OCI-LY1 (cell line): ENCODE measurements at regions not wholly inside any gene's neighbourhood (a gene's known extent, or its start where the extent isn't known, plus 50 kb on each side); places are given as distances from the start of the nearest gene placed in this dataset.

Experiments used
- H2AFZ ChIP-seq: fragments of 200-600 bp; sonication (generic), shearing (Covaris generic); 2 replicates; pipeline ENCODE4 v1.6.0; 2014; ENCODE audit warnings: antibody characterized with exemption, mild to moderate bottlenecking, low read length
- H3F3A ChIP-seq: fragments of 200-600 bp; sonication (generic), shearing (Covaris generic); 2 replicates; pipeline ENCODE4 v1.6.0; 2014; ENCODE audit warnings: mild to moderate bottlenecking, antibody characterized with exemption, low read length, moderate library complexity; ENCODE audit not compliant: insufficient read depth
- H3K27ac ChIP-seq: fragments of 200-600 bp; sonication (generic); 2 replicates; pipeline ENCODE4 v1.5.1; 2014; ENCODE audit warnings: low read length, mixed run types, mild to moderate bottlenecking, low read depth; ENCODE audit not compliant: poor library complexity, severe bottlenecking
- H3K27me3 ChIP-seq: fragments of 200-600 bp; sonication (generic); 2 replicates; pipeline ENCODE4 v1.6.0; 2014; ENCODE audit warnings: antibody characterized with exemption, mild to moderate bottlenecking, low read length, moderate library complexity; ENCODE audit not compliant: insufficient read depth
- H3K36me3 ChIP-seq: fragments of 200-600 bp; sonication (generic); 2 replicates; pipeline ENCODE4 v1.6.1; 2014; ENCODE audit warnings: mild to moderate bottlenecking, antibody characterized with exemption, low read length, moderate library complexity, mixed read lengths; ENCODE audit not compliant: insufficient read depth
- H3K4me1 ChIP-seq: fragments of 200-600 bp; sonication (generic); 2 replicates; pipeline ENCODE4 v1.5.1; 2014; ENCODE audit warnings: mild to moderate bottlenecking, low read length, moderate library complexity; ENCODE audit not compliant: insufficient read depth, severe bottlenecking
- H3K4me2 ChIP-seq: fragments of 200-600 bp; sonication (generic), shearing (Covaris generic); 2 replicates; pipeline ENCODE4 v1.6.1; 2014; ENCODE audit warnings: low read length
- H3K4me3 ChIP-seq: fragments of 200-600 bp; sonication (generic); 2 replicates; pipeline ENCODE4 v1.5.1; 2014; ENCODE audit warnings: low read length, low read depth, mild to moderate bottlenecking, mixed read lengths; ENCODE audit not compliant: poor library complexity, severe bottlenecking
- H3K79me2 ChIP-seq: fragments of 200-600 bp; shearing (Covaris generic); 2 replicates; pipeline ENCODE4 v1.6.1; 2016; ENCODE audit warnings: mixed run types, low read length, mixed read lengths; ENCODE audit not compliant: insufficient read depth
- H3K9ac ChIP-seq: fragments of 200-600 bp; sonication (generic), shearing (Covaris generic); 2 replicates; pipeline ENCODE4 v1.6.1; 2014; ENCODE audit warnings: mild to moderate bottlenecking, low read length, mixed read lengths
- H3K9me2 ChIP-seq: fragments of 200-600 bp; sonication (generic), shearing (Covaris generic); 2 replicates; pipeline ENCODE4 v1.6.1; 2014; ENCODE audit warnings: low read depth, mild to moderate bottlenecking, low read length, mixed read lengths
- H3K9me3 ChIP-seq: fragments of 200-600 bp; shearing (Covaris generic); 2 replicates; pipeline ENCODE4 v1.6.1; 2014; ENCODE audit warnings: low read length, mixed read lengths
- H4K20me1 ChIP-seq: fragments of 200-600 bp; sonication (generic), shearing (Covaris generic); 2 replicates; pipeline ENCODE4 v1.6.0; 2016; ENCODE audit warnings: mild to moderate bottlenecking, low read length; ENCODE audit not compliant: insufficient read depth
- CTCF ChIP-seq: fragments of 200-600 bp; sonication (generic), shearing (Covaris generic); IDR thresholded peaks from 2 replicates; pipeline ENCODE4 v1.5.1; 2017; ENCODE audit warnings: mild to moderate bottlenecking, antibody characterized with exemption, low read length, moderate library complexity, mixed read lengths
- EZH2 ChIP-seq: fragments of 200-600 bp; sonication (generic), shearing (Covaris generic); IDR thresholded peaks from 2 replicates; pipeline ENCODE4 v1.8.0; 2017; ENCODE audit warnings: borderline replicate concordance, mixed run types, mild to moderate bottlenecking, antibody characterized with exemption, low read length, moderate library complexity, mixed read lengths

GRCh38 chr5:74326571-74327338, 313.8 kb downstream of the ENC1 start:
- no peaks in the 10 kb centered on the region for H3K79me2 ChIP-seq
- H3K9me3 ChIP-seq = no peaks in the 10 kb centered on the region
- H3K4me2 ChIP-seq = peak overlapping the region; percentile 59; the same call in 1 of the 2 replicates
- no peak overlapping the region for H2AFZ ChIP-seq
- no peaks in the 10 kb centered on the region for H4K20me1 ChIP-seq
- H3F3A ChIP-seq = no peaks in the 10 kb centered on the region
- H3K27me3 ChIP-seq = no peaks in the 10 kb centered on the region
- TF ChIP-seq EZH2 (no peak), CTCF (no peak)
- H3K36me3 ChIP-seq = no peaks in the 10 kb centered on the region; the same call in 1 of the 2 replicates
- H3K4me3 ChIP-seq = peak overlapping the region; percentile 15
- no peaks in the 10 kb centered on the region for H3K9me2 ChIP-seq
- H3K27ac ChIP-seq = peak overlapping the region; percentile 49
- peaks cover 16% of the 10 kb centered on the region for H3K4me1 ChIP-seq
- no peak overlapping the region for H3K9ac ChIP-seq

- H3F3A ChIP-seq = no peaks in the 10 kb centered on the region
- H3K4me3 ChIP-seq = no peak overlapping the region
- no peak overlapping the region for H2AFZ ChIP-seq
- H3K4me1 ChIP-seq = peaks cover 16% of the 10 kb centered on the region
- H3K36me3 ChIP-seq = no peaks in the 10 kb centered on the region; the same call in 1 of the 2 replicates
- no peak overlapping the region for H3K27ac ChIP-seq
- no peaks in the 10 kb centered on the region for H3K79me2 ChIP-seq
- no peaks in the 10 kb centered on the region for H3K27me3 ChIP-seq
- H3K4me2 ChIP-seq = no peak overlapping the region
- H4K20me1 ChIP-seq = no peaks in the 10 kb centered on the region
- TF ChIP-seq EZH2 = no peak
- no peak for TF ChIP-seq CTCF
- no peaks in the 10 kb centered on the region for H3K9me3 ChIP-seq
- no peak overlapping the region for H3K9ac ChIP-seq
- H3K9me2 ChIP-seq = no peaks in the 10 kb centered on the region
Measured at GRCh38 chr5:74325866-74326265, 314.7 kb downstream of the ENC1 start.

- H3K36me3 ChIP-seq = no peaks in the 10 kb centered on the region; the same call in 1 of the 2 replicates
- H2AFZ ChIP-seq = no peak overlapping the region
- no peaks in the 10 kb centered on the region for H3K27me3 ChIP-seq
- no peak overlapping the region for H3K4me3 ChIP-seq
- H3K27ac ChIP-seq = no peak overlapping the region
- TF ChIP-seq CTCF (no peak), EZH2 (no peak)
- H3K4me2 ChIP-seq = no peak overlapping the region
- H3K9me2 ChIP-seq = no peaks in the 10 kb centered on the region
- H3K9ac ChIP-seq = no peak overlapping the region
- H3K79me2 ChIP-seq = no peaks in the 10 kb centered on the region
- H3K9me3 ChIP-seq = no peaks in the 10 kb centered on the region
- H4K20me1 ChIP-seq = no peaks in the 10 kb centered on the region
- peaks cover 16% of the 10 kb centered on the region for H3K4me1 ChIP-seq
- H3F3A ChIP-seq = no peaks in the 10 kb centered on the region
Measured at GRCh38 chr5:74324556-74324955, 316.0 kb downstream of the ENC1 start.
